NCI-H1930 (cell line): ENCODE measurements at regions not wholly inside any gene's neighbourhood (a gene's known extent, or its start where the extent isn't known, plus 50 kb on each side); places are given as distances from the start of the nearest gene placed in this dataset.

ENCODE experiments used
- DNase-seq, 2 experiments: peaks; one replicate each; lab custom pipeline; 2025; lab: John Stamatoyannopoulos, UW

DNA sequence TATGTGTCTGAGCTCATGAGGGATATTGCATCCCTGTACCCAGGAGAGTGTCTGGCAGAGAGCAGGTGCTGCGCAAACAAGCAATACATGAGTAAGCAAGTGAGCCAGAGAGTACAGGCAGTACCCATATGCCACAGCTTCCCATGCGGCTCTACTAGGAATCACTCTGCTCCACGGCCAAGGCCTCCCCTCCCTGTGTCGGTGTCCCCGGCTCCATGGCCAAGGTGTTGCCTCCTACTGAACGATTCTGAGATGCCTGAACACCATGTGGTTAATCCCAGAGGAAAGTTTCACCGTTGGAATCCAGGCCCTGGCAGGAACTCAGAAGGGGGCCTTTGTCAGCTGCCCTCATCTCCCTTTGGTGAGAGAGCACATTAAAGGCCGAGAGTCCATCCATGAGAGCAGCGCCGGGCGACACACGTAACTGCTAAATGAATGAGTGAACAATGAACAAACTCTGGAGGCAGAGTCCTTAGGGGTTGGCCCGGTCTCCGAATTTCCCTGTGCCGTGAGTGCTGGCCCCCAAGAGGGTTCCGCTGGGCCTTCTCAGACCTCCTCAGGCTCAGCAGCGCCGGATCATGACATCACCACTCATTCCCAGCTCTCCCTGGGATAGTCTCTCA is 136.0 kb upstream of the FAM20C start:
- DNase-seq, result no peak

DNA sequence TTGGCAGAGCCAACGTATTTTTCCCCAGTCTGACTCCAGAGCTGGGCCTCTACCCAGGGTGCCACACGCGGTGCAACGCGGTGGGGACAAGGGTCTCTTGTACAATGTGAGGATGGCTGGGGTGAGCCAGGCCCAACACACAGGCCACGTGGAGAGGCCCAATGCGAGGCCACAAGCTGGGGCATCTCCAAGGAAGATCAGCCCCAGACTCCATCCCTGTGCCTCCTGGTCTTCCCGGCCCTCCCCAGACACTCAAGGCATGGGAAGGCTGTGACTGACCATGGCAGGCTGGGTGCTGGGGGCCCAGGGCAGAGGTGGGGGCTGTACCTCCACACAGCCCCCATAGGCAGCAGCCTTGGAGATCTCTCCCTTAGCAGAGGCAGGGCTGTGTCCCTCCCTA is 135.3 kb upstream of the FAM20C start:
- DNase-seq, result no peak

- DNase-seq, result no peak
Measured at GRCh38 chr7:57482-58255, 134.7 kb upstream of the FAM20C start.

DNA sequence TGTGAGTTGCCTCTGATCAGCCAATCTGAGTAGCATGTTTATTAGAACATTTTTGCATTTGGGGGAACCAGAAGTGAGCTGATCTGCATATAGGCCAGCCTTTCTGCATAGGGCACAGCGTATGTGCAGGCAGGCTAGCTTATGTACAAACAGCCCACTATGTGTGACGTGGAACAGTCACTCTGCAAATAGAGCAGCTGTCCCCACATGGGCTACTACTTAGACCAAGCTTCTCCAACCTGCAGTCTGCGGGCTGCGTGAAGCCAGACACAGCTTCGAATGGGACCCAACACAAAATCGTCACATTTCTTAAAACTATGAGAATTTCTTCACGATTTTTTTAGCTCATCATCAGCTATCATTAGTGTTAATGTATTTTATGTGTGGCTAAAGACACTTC is 134.1 kb upstream of the FAM20C start:
- DNase-seq, result no peak

- no peak for DNase-seq
Measured at GRCh38 chr7:59079-60016, 133.0 kb upstream of the FAM20C start.

DNA sequence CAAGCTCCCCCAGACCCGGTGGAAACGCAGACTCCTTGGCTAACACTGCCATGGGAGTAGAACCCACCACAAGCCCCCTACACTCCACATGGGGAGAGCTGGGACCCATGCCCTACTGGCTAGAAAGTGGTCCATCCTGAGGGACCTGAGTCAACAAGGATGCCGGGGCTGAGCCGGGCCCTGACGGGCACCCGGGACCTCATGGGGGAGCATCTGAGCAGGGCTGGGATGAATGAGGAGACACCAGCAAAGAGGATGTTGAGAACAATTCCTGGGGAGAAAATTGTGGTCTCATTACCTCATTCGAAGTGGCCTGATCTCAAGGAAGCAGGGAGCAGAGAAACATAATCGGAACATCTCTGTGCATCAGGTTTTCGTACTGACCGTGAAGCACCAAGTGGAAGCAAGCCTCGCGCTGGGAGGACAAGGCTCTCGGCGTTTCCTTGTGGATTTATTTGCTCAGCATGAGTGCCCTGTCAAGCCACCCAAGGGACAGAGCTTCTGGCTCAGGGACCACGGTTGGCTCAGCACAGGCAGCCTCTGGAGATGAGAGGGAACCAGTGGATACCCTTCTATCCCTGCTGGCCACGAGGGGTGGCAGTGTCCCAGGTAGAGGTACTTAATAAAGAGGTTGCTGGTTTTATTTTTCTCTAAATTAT is 132.2 kb upstream of the FAM20C start:
- DNase-seq, result no peak

- DNase-seq, result no peak
Measured at GRCh38 chr7:60706-61105, 131.7 kb upstream of the FAM20C start.

GRCh38 chr7:61111-61510 is 131.3 kb upstream of the FAM20C start:
- no peak for DNase-seq

DNA sequence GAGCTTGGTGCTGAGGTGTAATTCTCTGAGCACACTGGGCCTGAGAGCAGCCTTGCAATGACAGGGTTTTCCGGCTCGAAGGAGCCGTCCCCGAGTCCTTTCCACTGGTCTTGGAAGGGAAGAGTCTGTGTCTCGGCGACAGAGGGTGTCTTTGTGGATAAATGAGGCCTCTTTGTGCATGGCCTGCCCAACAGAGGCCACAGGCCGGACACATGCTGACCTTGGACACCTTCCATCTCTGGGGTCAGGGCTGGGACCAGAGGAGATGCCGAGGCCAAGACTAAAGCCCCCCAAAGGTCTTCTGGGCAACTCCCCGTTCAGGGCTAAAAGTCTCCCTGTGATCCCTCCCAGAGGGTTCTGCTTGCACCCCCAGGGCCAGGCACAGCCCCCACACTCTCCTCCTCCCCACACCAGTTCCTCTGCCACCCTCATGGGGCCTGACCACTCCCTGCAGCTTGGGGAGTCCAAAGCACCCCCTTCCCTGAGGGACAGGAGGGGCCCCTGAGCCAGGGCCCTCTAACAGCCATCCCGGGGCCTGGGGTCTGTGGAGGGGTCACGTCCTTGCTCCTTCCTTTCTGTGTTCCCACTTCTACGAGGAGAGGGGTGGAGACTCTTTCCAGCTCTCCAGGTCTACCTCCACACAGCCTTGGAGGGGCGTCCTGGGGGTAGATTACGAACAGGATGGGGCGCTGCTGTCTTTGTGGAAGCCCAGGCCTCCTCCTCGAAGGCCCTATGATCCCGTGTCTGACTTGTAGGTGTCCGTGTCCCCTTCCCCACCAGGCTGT is 130.6 kb upstream of the FAM20C start:
- no peak for DNase-seq

- DNase-seq, result no peak
Measured at GRCh38 chr7:62361-63116, 129.8 kb upstream of the FAM20C start.

- no peak for DNase-seq
Measured at GRCh38 chr7:63117-63480, 129.3 kb upstream of the FAM20C start.

DNA sequence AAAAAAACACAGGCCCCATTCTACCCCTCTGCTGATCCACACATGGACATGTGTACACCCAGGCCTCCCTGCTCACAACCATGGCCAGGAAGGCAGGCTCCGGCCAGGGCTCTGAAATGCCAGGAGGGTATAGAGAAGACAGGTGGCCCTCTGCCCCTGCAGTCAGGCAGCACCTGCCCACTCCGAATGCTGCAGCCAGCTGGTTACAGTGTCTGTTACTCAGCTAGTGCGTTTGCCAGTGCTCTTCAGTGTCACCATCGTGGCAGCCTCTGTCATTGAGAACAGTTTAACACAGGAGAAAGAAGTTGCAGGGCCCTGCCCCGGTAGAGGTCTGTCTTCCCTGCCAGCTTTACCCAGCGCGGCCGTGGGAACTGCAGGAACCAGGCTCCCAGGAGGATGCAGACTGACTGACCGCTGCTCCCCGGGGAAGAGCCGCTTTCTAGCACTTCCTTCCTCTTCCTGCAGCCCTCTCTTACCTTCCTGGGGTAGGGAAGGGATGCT is 128.8 kb upstream of the FAM20C start:
- DNase-seq, result no peak

GRCh38 chr7:64098-64915 is 128.1 kb upstream of the FAM20C start:
- DNase-seq, result peak in 1 of 2 experiments; percentile 36

DNA sequence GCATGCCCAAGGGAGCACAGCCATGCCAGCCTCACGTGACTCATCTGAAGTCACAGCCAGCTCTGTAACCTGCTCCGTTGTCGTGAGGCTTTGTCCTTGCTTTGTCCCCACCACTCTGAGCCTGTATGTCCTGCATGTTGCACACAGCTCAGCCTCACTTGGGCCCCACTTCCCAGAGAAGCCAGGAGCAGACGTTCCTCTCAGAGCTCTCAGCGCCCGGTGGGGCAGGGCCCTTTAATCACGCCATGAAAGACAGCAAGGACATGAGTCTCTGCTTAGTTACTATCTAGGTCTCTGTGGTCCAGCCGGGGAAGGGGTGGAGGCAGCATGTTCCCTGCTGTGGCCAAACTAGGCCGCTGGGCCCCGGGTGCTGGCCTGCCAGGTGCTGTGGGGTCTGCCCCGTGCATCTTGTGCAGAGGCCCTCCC is 127.4 kb upstream of the FAM20C start:
- DNase-seq, result no peak

- no peak for DNase-seq
Measured at GRCh38 chr7:65554-65953, 126.8 kb upstream of the FAM20C start.

- no peak for DNase-seq
Measured at GRCh38 chr7:66296-66695, 126.1 kb upstream of the FAM20C start.

DNA sequence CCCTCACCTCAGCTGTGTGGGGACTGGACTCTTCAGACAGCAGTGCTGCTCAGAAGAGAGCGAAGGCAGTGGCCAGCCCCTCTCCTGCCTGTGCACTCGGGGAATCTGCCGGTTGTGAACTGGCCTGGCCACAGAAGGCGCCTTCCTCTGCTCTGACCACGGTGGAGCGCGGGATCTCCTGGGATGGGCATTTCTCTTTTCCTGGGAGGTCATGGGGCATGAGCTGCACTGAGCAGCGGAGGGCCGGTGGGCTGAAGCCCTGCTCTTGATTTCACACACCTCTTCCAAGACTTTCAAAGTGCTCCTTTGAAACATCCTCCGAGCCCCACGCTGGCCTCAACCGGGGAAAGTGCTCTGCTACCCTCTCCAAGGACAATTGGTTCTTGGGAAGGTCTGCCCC is 125.6 kb upstream of the FAM20C start:
- DNase-seq, result no peak

DNA sequence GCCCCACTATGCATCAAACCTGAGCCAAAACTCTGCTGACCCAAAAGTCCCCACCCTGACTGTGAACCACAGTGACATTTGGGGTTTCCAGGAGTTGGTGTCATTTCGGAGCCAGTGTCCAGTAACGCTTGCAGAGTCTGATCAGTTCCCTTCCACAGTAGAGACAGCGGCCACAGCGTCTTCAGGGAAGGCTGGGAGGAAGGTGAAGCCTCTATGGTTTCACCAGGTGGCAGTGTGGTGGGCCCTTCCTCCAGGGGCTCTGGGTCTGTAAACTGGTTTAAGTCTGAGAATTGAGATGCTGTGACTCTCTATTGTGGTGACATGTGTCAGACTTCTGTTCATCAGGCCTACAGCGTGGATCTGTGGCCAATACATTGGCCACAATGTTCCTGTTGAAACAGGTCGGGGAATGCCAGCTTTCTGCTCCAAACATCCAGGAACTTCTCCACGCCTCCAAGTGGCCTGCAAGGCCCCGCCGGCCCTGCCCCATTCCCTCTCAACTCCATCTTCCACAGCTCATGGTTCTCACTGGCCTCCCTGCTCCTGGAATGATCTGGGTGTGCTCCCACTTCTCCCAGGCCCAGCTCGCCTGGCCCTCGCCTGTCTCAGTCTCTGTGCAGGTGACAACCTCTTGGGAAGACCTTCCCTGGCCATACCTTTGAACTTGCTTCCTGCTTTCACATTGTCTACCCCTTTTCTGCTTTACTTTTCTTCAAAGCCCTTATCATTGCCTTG is 124.5 kb upstream of the FAM20C start:
- DNase-seq, result no peak

- no peak for DNase-seq
Measured at GRCh38 chr7:68629-69028, 123.7 kb upstream of the FAM20C start.
